Endothelial cell of umbilical vein (primary cell): ENCODE measurements at regions not wholly inside any gene's neighbourhood (a gene's known extent, or its start where the extent isn't known, plus 50 kb on each side); places are given as distances from the start of the nearest gene placed in this dataset.

ENCODE experiments used
- BruUV-seq: library from RNA; stranded (reverse); fragments of 400-500 nt; replicated peaks from 2 replicates; lab custom pipeline; 2021; lab: Mats Ljungman, UMichigan
- CTCF ChIA-PET: fragments of 300-600, 350-600 bp; sonication (Branson Sonifier 250); formaldehyde crosslinking; loops from one replicate; lab custom pipeline; 2021; ENCODE audit warnings: antibody characterized with exemption, inconsistent platforms; lab: Charles Lee
- POLR2A ChIA-PET: fragments of 300-600, 350-600 bp; sonication (Branson Sonifier 250); formaldehyde crosslinking; loops from one replicate; lab custom pipeline; 2021; ENCODE audit warnings: antibody characterized with exemption, inconsistent platforms; lab: Charles Lee
- DNase-seq: peaks from one replicate; pipeline ENCODE4 v3.0.0-alpha.2; 2011; ENCODE audit warnings: low read depth, low spot score
- FAIRE-seq: peaks from 2 replicates; lab custom pipeline; 2011; peaks lifted over from hg19 to GRCh38; lab: Jason Lieb, UNC
- H2AFZ ChIP-seq: 2 replicates; pipeline ENCODE4 v1.6.0; 2012; ENCODE audit warnings: low read depth, low read length, control low read depth, inconsistent platforms
- H3K27ac ChIP-seq: 2 replicates; pipeline ENCODE4 v1.5.1; 2011; ENCODE audit warnings: low read depth, mild to moderate bottlenecking, control low read depth, low read length, moderate library complexity; ENCODE audit not compliant: insufficient read depth
- H3K27me3 ChIP-seq, 2 experiments: 2 replicates each; pipeline versions ENCODE4 v1.6.0 to v1.6.1; 2011; ENCODE audit warnings: low read length in 2 of 2, mixed read lengths in 1 of 2; ENCODE audit not compliant: control insufficient read depth in 2 of 2, insufficient read depth in 2 of 2
- H3K36me3 ChIP-seq, 2 experiments: 2 replicates in 1 of 2; 3 replicates in 1 of 2; pipeline ENCODE4 v1.5.1; 2011; ENCODE audit warnings: low read length in 2 of 2, mild to moderate bottlenecking in 1 of 2, moderate library complexity in 1 of 2; ENCODE audit not compliant: control insufficient read depth in 2 of 2, insufficient read depth in 2 of 2; ENCODE audit errors: extremely low read depth in 1 of 2
- H3K4me1 ChIP-seq: 3 replicates; pipeline ENCODE4 v1.5.1; 2011; ENCODE audit warnings: mild to moderate bottlenecking, low read length; ENCODE audit not compliant: control insufficient read depth, insufficient read depth; ENCODE audit errors: extremely low read depth
- H3K4me2 ChIP-seq: 2 replicates; pipeline ENCODE4 v1.6.1; 2011; ENCODE audit warnings: low read length, control low read depth, mixed read lengths; ENCODE audit not compliant: insufficient read depth
- H3K4me3 ChIP-seq, 3 experiments: fragments of 200-600 bp in 1 of 3; sonication (generic), shearing (Covaris generic) in 1 of 3; replicated peaks in 1 of 3; 2 replicates each; pipeline ENCODE4 v1.5.1; 2011 to 2016; ENCODE audit warnings: control low read depth in 3 of 3, low read length in 3 of 3, mild to moderate bottlenecking in 2 of 3, inconsistent platforms in 1 of 3, low read depth in 1 of 3, moderate library complexity in 1 of 3; ENCODE audit not compliant: insufficient read depth in 1 of 3
- H3K79me2 ChIP-seq: 2 replicates; pipeline ENCODE4 v1.6.0; 2012; ENCODE audit warnings: low read length, inconsistent platforms; ENCODE audit not compliant: control insufficient read depth, insufficient read depth
- H3K9ac ChIP-seq: replicated peaks from 2 replicates; pipeline ENCODE3; 2011; ENCODE audit warnings: low read length, control low read depth; ENCODE audit not compliant: insufficient read depth; ENCODE audit errors: extremely low read depth
- H3K9me1 ChIP-seq: replicated peaks from 3 replicates; pipeline ENCODE4 v1.6.0; 2011; ENCODE audit warnings: mild to moderate bottlenecking, low read length; ENCODE audit not compliant: control insufficient read depth, insufficient read depth; ENCODE audit errors: extremely low read depth
- H3K9me3 ChIP-seq: replicated peaks from 2 replicates; pipeline ENCODE4 v1.5.1; 2012; ENCODE audit warnings: low read length, inconsistent platforms; ENCODE audit not compliant: control insufficient read depth, insufficient read depth
- H4K20me1 ChIP-seq: replicated peaks from 2 replicates; pipeline ENCODE3; 2011; ENCODE audit warnings: mild to moderate bottlenecking, low read length; ENCODE audit not compliant: control insufficient read depth, insufficient read depth; ENCODE audit errors: extremely low read depth
- CTCF ChIP-seq, 2 donors: IDR thresholded peaks; 1 replicate in 1 of 2; 2 replicates in 1 of 2; pipeline ENCODE4 v1.5.1; 2011; ENCODE audit warnings: low read length in 2 of 2, mild to moderate bottlenecking in 2 of 2, moderate library complexity in 2 of 2, control low read depth in 1 of 2, inconsistent platforms in 1 of 2, low read depth in 1 of 2; ENCODE audit not compliant: insufficient read depth in 1 of 2; ENCODE audit errors: extremely low read depth in 1 of 2
- EZH2 ChIP-seq: IDR thresholded peaks from 2 replicates; pipeline ENCODE4 v1.6.1; 2012; ENCODE audit warnings: borderline replicate concordance, low read depth, mild to moderate bottlenecking, moderate library complexity, low read length, inconsistent platforms; ENCODE audit not compliant: severe bottlenecking
- GATA2 ChIP-seq: IDR thresholded peaks from 2 replicates; pipeline ENCODE4 v1.7.0; 2011; ENCODE audit warnings: low read depth, mild to moderate bottlenecking, moderate library complexity, mixed read lengths, low read length; ENCODE audit not compliant: insufficient read length, insufficient read depth
- JUN ChIP-seq: IDR thresholded peaks from 2 replicates; pipeline ENCODE4 v1.6.1; 2011; ENCODE audit warnings: borderline replicate concordance, low read depth; ENCODE audit not compliant: insufficient read length, insufficient read depth
- MAX ChIP-seq: IDR thresholded peaks from 2 replicates; pipeline ENCODE4 v1.6.1; 2011; ENCODE audit not compliant: insufficient read depth, insufficient read length
- MYC ChIP-seq: IDR thresholded peaks from one replicate; pipeline ENCODE4 v1.6.1; 2011; ENCODE audit warnings: mild to moderate bottlenecking, low read depth, low read length
- POLR2AphosphoS5 ChIP-seq: IDR thresholded peaks from 2 replicates; pipeline ENCODE4 v1.6.1; 2012; ENCODE audit warnings: low read depth, mild to moderate bottlenecking, control low read depth, low read length, moderate library complexity; ENCODE audit not compliant: insufficient read depth
- dilution Hi-C: fragments of 300-500 bp; cut with MboI; formaldehyde crosslinking; loops from one replicate; pipeline ENCODE4 v1.15.0; 2019; ENCODE audit warnings: low sequenced_read_pairs; ENCODE audit not compliant: extremely low pct_ligation_motif_present
- intact Hi-C: fragments of 100-400 bp; cut with micrococcal nuclease; formaldehyde crosslinking; loops from one replicate; pipeline ENCODE4 v1.10.0; 2022

GRCh38 chr16:62638964-62639870, 603.0 kb upstream of the CDH8 start:
- no peak overlapping the region for H3K27ac ChIP-seq
- no peak for TF ChIP-seq GATA2
- no peak for TF ChIP-seq CTCF (IDR thresholded peaks at IDR 0.05; ENCODE audit: extremely low read depth in 1 of 2, insufficient read depth in 1 of 2, low read depth in 1 of 2, low read length in 2 of 2)
- TF ChIP-seq MYC: no peak
- no peak for TF ChIP-seq MAX
- no peak for TF ChIP-seq POLR2AphosphoS5
- no peak for TF ChIP-seq JUN
- no peak for TF ChIP-seq EZH2
- no peaks in the 10 kb centered on the region for H4K20me1 ChIP-seq
- no peak overlapping the region for H3K9ac ChIP-seq
- POLR2A ChIA-PET: no interaction called here
- H3K4me3 ChIP-seq: no peak overlapping the region
- H2AFZ ChIP-seq: no peak overlapping the region
- FAIRE-seq (no peak), DNase-seq (no peak)
- no peaks in the 10 kb centered on the region for H3K36me3 ChIP-seq
- no peaks in the 10 kb centered on the region for H3K79me2 ChIP-seq
- no peak overlapping the region for H3K4me2 ChIP-seq
- intact Hi-C loops (no loop called here), dilution Hi-C loops (no loop called here)
- CTCF ChIA-PET: no interaction called here
- peaks cover 4% of the 10 kb centered on the region for H3K9me3 ChIP-seq
- no TSS peak for BruUV-seq
- H3K27me3 ChIP-seq: no peaks in the 10 kb centered on the region
- no peaks in the 10 kb centered on the region for H3K9me1 ChIP-seq
- no peaks in the 10 kb centered on the region for H3K4me1 ChIP-seq
